ENCODE measurements at regions not wholly inside any gene's neighbourhood (a gene's known extent, or its start where the extent isn't known, plus 50 kb on each side); places are given as distances from the start of the nearest gene placed in this dataset.
A peak's percentile ranks its signal among the peaks of the same experiment; 100 is the strongest.
"Not testable (repeated sequence)": the region's sequence is repeated elsewhere in the genome, so short reads cannot be mapped to it uniquely, and the experiment has no call there.

- no peak for DNase-seq
Observed at GRCh38 chr11:45000918-45001317, 50.2 kb upstream of the TP53I11 start.

- no peak for DNase-seq
Observed at GRCh38 chr11:45001466-45002165, 50.9 kb upstream of the TP53I11 start.

- DNase-seq: no peak
Observed at GRCh38 chr11:45005106-45005505, 54.4 kb upstream of the TP53I11 start.

GRCh38 chr11:45007011-45007410 lies 56.3 kb upstream of the TP53I11 start:
- no peak for DNase-seq

- not testable (repeated sequence) for DNase-seq
Observed at GRCh38 chr11:45015983-45016382, 65.3 kb upstream of the TP53I11 start.

GRCh38 chr11:45016446-45016845 lies 65.8 kb upstream of the TP53I11 start:
- not testable (repeated sequence) for DNase-seq

- no peak for DNase-seq
Observed at GRCh38 chr11:45017329-45017728, 66.6 kb upstream of the TP53I11 start.

- DNase-seq: no peak
Observed at GRCh38 chr11:45021001-45021400, 70.3 kb upstream of the TP53I11 start.

GRCh38 chr11:45021692-45022141 lies 71.0 kb upstream of the TP53I11 start:
- no peak for DNase-seq

GRCh38 chr11:45022294-45023064 lies 71.8 kb upstream of the TP53I11 start:
- DNase-seq: no peak

GRCh38 chr11:45023065-45023365 lies 72.3 kb upstream of the TP53I11 start:
- DNase-seq: no peak

GRCh38 chr11:45024316-45024715 lies 73.6 kb upstream of the TP53I11 start:
- DNase-seq: no peak

- DNase-seq: no peak
Observed at GRCh38 chr11:45024846-45025588, 74.3 kb upstream of the TP53I11 start.

GRCh38 chr11:45025716-45026492 lies 75.2 kb upstream of the TP53I11 start:
- DNase-seq: peak; percentile 3 to 61

GRCh38 chr11:45026835-45027234 lies 76.2 kb upstream of the TP53I11 start:
- DNase-seq: no peak

GRCh38 chr11:45027312-45027711 lies 76.6 kb upstream of the TP53I11 start:
- DNase-seq: no peak

- DNase-seq: peak in 1 of 2 donors; percentile 42
Observed at GRCh38 chr11:45028911-45029682, 78.4 kb upstream of the TP53I11 start.

GRCh38 chr11:45030778-45031177 lies 80.1 kb upstream of the TP53I11 start:
- DNase-seq: no peak

- DNase-seq: peak in 1 of 2 donors; percentile 62
Observed at GRCh38 chr11:45031912-45032519, 81.3 kb upstream of the TP53I11 start.

- no peak for DNase-seq
Observed at GRCh38 chr11:45035413-45035812, 84.7 kb upstream of the TP53I11 start.

GRCh38 chr11:45036010-45036409 lies 85.3 kb upstream of the TP53I11 start:
- no peak for DNase-seq

- DNase-seq: no peak
Observed at GRCh38 chr11:45036733-45037132, 86.0 kb upstream of the TP53I11 start.
